Smooth muscle cell (in vitro differentiated cells): ENCODE measurements at regions not wholly inside any gene's neighbourhood (a gene's known extent, or its start where the extent isn't known, plus 50 kb on each side); places are given as distances from the start of the nearest gene placed in this dataset.

ENCODE experiments used
- DNase-seq: peaks from one replicate; lab custom pipeline; 2025; ENCODE audit not compliant: unreplicated experiment; lab: John Stamatoyannopoulos, UW
- H2AFZ ChIP-seq: fragments of 200-600 bp; sonication (generic); 2 replicates; pipeline ENCODE4 v1.6.0; 2016; ENCODE audit warnings: antibody characterized with exemption, low read depth, mild to moderate bottlenecking
- H3F3A ChIP-seq: fragments of 200-600 bp; sonication (generic); 2 replicates; pipeline ENCODE4 v1.6.0; 2017; ENCODE audit warnings: antibody characterized with exemption, low read depth
- H3K27ac ChIP-seq: fragments of 200-600 bp; sonication (generic); 2 replicates; pipeline ENCODE4 v1.5.1; 2016; ENCODE audit warnings: low read depth, mild to moderate bottlenecking
- H3K27me3 ChIP-seq: fragments of 200-600 bp; sonication (generic); 2 replicates; pipeline ENCODE4 v1.6.1; 2016; ENCODE audit warnings: low read depth, mild to moderate bottlenecking
- H3K36me3 ChIP-seq: fragments of 200-600 bp; sonication (generic); 2 replicates; pipeline ENCODE4 v1.5.1; 2016; ENCODE audit warnings: low read depth
- H3K4me1 ChIP-seq: fragments of 200-600 bp; sonication (generic); 2 replicates; pipeline ENCODE4 v1.5.1; 2016; ENCODE audit warnings: low read depth
- H3K4me2 ChIP-seq: fragments of 200-600 bp; sonication (generic); 2 replicates; pipeline ENCODE4 v1.6.0; 2016; ENCODE audit warnings: mild to moderate bottlenecking
- H3K4me3 ChIP-seq: fragments of 200-600 bp; sonication (generic); 2 replicates; pipeline ENCODE4 v1.5.1; 2016; ENCODE audit warnings: mild to moderate bottlenecking
- H3K79me2 ChIP-seq: fragments of 200-600 bp; sonication (generic); 2 replicates; pipeline ENCODE4 v1.6.0; 2016; ENCODE audit warnings: low read depth, mild to moderate bottlenecking
- H3K9ac ChIP-seq: fragments of 200-600 bp; sonication (generic); 2 replicates; pipeline ENCODE4 v1.6.0; 2016; ENCODE audit warnings: low read depth
- H3K9me3 ChIP-seq: fragments of 200-600 bp; sonication (generic); replicated peaks from 2 replicates; pipeline ENCODE4 v1.5.1; 2016; ENCODE audit warnings: low read depth
- H4K20me1 ChIP-seq: fragments of 200-600 bp; sonication (generic); 2 replicates; pipeline ENCODE4 v1.6.0; 2016; ENCODE audit warnings: low read depth
- CTCF ChIP-seq: fragments of 200-600 bp; sonication (generic); IDR thresholded peaks from 2 replicates; pipeline ENCODE4 v1.5.1; 2017; ENCODE audit warnings: borderline replicate concordance, mild to moderate bottlenecking, antibody characterized with exemption; ENCODE audit not compliant: insufficient read depth, poor library complexity, severe bottlenecking
- WGBS: methylation state at CpG from one replicate; pipeline ENCODE4 v1.1.7; 2016; ENCODE audit warnings: low lambda C conversion rate; 5-methylcytosine and 5-hydroxymethylcytosine counted together

DNA sequence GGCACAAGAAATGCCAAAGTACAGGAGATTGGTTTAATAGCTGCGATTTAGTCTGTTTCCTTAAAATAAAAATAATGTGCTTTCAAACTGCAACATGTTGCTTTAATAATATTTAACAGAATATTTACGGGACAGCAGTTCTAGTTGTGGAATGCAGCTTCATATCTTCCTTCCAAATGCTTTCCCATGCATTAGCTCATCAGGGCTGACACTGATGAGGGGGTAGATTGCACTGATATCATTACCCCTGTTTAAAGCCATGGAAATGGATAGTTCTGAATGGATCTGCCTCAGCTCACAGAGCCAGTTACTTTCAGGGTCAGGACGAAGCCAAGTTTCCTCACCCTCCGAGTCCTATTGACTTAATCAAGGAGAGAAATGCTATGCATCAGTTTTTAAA lies 93.2 kb upstream of the OSMR start:
- Histone ChIP-seq H3K4me2 (no peak overlapping the region), H3K9ac (no peak overlapping the region), H3K4me1 (no peaks in the 10 kb centered on the region), H3F3A (no peaks in the 10 kb centered on the region), H3K27ac (no peak overlapping the region), H3K9me3 (no peaks in the 10 kb centered on the region), H3K36me3 (no peaks in the 10 kb centered on the region), H2AFZ (no peak overlapping the region), H3K27me3 (no peaks in the 10 kb centered on the region), H3K4me3 (no peak overlapping the region), H3K79me2 (no peaks in the 10 kb centered on the region), H4K20me1 (no peaks in the 10 kb centered on the region)
- 87% methylated on average over 4 of the region's 4 CpGs for WGBS
- no peak for TF ChIP-seq CTCF
- no peak for DNase-seq

GRCh38 chr5:38753141-38753540 lies 92.7 kb upstream of the OSMR start:
- Histone ChIP-seq H3K27me3 (no peaks in the 10 kb centered on the region), H3F3A (no peaks in the 10 kb centered on the region), H3K36me3 (no peaks in the 10 kb centered on the region), H2AFZ (no peak overlapping the region), H3K79me2 (no peaks in the 10 kb centered on the region), H3K4me3 (no peak overlapping the region), H3K27ac (no peak overlapping the region), H3K9ac (no peak overlapping the region), H3K9me3 (no peaks in the 10 kb centered on the region), H4K20me1 (no peaks in the 10 kb centered on the region), H3K4me2 (no peak overlapping the region), H3K4me1 (no peaks in the 10 kb centered on the region)
- TF ChIP-seq CTCF = no peak
- no peak for DNase-seq
- WGBS = 51% methylated on average over 3 of the region's 3 CpGs

GRCh38 chr5:38753776-38754175 lies 92.0 kb upstream of the OSMR start:
- no peaks in the 10 kb centered on the region for H4K20me1 ChIP-seq
- no peak overlapping the region for H3K4me2 ChIP-seq
- no peaks in the 10 kb centered on the region for H3K79me2 ChIP-seq
- no peak overlapping the region for H2AFZ ChIP-seq
- no peaks in the 10 kb centered on the region for H3K4me1 ChIP-seq
- H3K4me3 ChIP-seq = no peak overlapping the region
- no peaks in the 10 kb centered on the region for H3K36me3 ChIP-seq
- 94% methylated on average over 5 of the region's 5 CpGs for WGBS
- H3K27me3 ChIP-seq = no peaks in the 10 kb centered on the region
- H3K9ac ChIP-seq = no peak overlapping the region
- TF ChIP-seq CTCF = no peak
- H3F3A ChIP-seq = no peaks in the 10 kb centered on the region
- no peaks in the 10 kb centered on the region for H3K9me3 ChIP-seq
- H3K27ac ChIP-seq = no peak overlapping the region
- DNase-seq = no peak

- Histone ChIP-seq H4K20me1 (no peaks in the 10 kb centered on the region), H3K4me1 (no peaks in the 10 kb centered on the region), H3F3A (no peaks in the 10 kb centered on the region), H3K4me3 (no peak overlapping the region), H3K9ac (no peak overlapping the region), H3K27ac (no peak overlapping the region), H3K36me3 (no peaks in the 10 kb centered on the region), H3K27me3 (no peaks in the 10 kb centered on the region), H3K79me2 (no peaks in the 10 kb centered on the region), H3K9me3 (no peaks in the 10 kb centered on the region), H2AFZ (no peak overlapping the region), H3K4me2 (no peak overlapping the region)
- TF ChIP-seq CTCF = no peak
- WGBS = 44% methylated on average over 2 of the region's 2 CpGs
- no peak for DNase-seq
Measured at GRCh38 chr5:38755181-38755580, 90.6 kb upstream of the OSMR start.
